NCI-H1092 treated with DMSO at 0.1 percent for 48 hours (cell line): ENCODE measurements at regions not wholly inside any gene's neighbourhood (a gene's known extent, or its start where the extent isn't known, plus 50 kb on each side); places are given as distances from the start of the nearest gene placed in this dataset.

Source experiments
- DNase-seq: peaks from one replicate; lab custom pipeline; 2025; lab: John Stamatoyannopoulos, UW

- DNase-seq, result no peak
Observed at GRCh38 chr1:219476716-219477115, 136.2 kb downstream of the ZC3H11B start.

DNA sequence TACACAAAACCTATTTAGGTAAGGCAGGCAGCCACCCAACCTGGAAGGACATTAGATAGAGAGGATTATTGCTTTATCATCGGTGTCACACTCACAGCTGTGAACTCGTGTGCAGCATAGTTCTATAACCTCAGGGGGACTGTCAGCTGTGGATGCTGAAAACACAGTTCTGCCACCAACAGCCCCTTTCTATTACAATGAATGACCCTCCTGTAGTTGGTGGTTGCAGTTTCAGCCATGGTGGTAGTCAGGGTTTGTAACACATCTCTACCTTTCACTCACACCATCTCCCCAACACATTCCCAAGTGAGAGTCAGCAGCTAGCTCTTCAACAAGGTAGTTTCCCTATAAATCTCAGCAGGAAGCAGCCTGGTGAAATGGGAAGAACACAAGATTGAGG, 136.8 kb downstream of the ZC3H11B start:
- DNase-seq, result no peak

- DNase-seq, result no peak
Observed at GRCh38 chr1:219472596-219472995, 140.3 kb downstream of the ZC3H11B start.

DNA sequence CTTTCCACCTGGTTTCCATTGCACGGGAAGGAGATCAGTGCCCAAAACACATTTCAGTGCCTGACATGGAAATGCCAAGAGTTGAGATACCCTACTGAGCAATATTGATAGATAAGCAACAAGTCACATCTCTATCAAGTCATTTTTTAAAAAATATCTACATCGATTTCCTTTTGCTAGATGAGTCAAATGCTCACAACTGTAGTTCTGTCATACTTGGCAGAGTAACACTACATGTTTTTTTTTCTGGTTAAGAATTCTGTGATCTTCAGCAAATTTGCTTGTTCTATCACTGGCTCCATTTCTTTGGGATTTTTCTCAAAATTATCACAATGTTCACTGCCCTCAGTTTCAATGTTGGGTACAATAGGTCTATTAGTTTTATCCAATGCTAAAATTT, 145.4 kb downstream of the ZC3H11B start:
- DNase-seq, result no peak

DNA sequence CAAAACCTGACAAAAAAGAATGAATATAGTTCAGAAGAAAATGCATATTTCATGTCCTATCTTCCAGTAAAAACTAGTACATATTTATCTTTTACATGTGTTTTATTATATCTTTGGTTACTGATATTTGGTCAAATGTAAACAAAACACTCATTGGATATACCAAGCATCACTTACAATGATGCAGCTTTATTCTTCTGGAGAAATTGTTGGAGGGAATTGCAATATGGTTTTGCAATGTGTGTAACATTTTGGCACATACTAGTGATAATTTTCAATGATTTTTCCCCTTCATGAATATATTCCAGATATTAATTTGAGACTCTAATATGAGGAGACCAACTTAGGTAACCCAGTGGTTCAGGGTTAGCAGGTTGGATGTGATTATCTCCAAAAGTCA, 146.1 kb downstream of the ZC3H11B start:
- no peak for DNase-seq

DNA sequence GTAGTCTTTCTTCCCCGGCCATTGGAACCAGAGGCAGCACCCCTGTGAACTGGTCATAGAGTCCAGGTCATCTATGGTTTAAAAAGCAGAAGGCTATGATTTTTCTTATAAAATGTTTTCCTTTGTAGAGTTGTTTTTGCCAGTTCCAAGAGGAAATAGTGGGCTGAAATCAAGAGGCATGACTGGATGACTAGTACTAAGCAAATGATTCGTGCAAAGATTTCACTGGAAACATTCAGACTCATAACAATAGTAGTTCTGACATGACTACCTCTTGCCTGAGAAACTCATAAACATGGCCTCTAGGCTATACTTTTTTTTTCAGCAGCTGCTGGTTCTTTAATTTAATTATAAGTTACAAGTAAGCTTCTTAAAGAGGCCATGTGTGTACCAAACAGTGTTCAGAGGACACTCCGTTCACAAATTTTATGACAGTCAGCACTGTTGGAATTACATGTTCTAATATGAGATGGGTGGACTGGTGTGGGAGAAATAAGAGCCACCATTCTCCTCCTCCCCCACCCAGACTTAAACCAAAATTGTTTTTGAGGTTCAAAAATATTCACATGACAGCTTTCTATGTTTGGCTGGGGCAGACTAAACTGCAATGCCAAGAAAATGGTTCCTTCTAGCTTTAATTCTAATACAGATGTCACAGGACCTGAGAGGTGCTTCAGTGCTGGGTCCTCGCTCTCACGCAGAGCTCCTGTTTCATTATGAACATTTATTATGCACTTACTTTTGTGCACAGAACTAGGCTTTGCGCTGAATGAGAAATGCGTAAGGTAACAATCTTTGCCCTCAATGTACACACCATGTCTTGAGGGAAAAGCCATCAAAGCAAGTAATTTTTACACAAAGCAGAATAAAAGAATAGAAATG, 147.5 kb downstream of the ZC3H11B start:
- no peak for DNase-seq

DNA sequence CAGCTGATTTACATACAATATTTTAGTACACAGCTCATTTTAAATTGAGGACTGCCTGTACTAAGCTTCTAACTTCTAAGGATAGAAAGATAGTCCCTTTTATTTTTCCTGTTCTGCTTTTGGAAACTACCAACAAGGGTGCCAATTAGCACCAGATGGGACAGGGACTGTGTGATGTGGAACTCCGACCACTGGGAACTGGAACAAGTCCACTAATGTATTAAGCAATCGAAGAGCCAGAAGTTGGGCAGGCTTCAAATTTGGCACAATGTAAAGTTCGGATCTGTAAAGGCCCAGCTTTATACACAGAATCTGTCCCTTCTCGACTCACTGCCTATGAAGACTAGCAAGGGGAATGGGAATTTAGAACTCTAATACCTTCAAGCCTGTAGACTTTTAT, 149.3 kb downstream of the ZC3H11B start:
- no peak for DNase-seq

DNA sequence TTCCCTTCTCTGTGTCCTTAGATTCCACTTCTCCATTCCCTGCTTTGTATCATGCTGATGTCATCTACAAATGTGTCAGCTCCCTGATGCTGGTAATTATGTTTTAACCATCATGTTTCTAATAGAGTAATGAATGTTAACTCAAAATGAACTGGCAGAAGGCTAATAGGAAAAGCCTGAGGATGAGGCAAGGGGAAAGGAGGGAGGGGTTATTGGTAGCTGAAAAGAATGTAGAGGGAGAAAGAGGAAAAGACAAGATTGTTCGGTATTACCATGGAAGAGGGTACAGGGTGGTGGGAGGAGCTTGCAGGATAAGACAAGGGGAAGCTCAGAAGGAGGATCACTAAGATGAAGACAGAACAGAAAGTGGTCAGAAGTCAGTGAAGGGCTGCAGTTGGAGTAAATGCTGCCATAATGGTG, 150.9 kb downstream of the ZC3H11B start:
- no peak for DNase-seq

DNA sequence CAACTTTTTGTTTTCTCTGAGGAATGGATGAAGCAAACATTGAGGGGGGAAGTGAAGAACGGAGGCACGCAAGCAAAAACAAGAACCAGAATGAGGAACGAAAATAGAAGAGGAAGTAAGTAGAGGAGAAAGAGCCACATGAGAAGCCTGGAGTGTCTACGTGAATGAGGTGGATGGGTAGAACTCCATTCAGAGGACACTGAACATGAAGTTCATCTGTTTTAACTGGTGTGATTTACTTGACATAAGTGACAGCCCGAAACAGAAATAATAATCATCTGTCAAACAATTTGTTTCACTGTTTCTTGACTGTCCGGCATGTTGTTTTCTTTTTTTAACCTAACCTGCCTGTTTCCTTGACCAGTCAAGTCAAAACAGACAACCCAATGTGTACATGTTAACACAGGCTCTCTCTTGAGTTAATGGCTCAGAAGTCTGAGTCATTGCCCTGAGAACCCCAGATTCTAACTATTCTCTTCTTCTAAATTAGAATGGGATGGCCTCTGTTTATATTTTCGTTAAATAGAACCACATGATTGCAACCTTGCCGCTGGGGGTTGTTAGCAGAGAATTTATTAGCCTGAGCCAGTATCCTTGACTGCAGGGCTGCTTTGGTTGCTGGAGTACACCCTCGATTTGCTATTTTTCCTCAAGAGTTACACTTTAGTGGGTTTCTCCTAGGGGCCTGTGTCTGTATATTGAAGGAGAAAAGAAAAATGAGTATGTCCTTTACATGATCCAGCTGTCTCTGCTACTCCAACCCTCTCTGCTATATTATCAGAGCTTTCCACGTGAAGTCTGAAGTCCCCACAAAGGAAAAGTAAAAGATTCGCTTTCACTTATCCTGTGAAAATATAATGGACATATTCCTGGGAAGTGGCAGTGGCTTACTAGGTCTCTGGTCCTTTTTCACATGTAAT, 151.7 kb downstream of the ZC3H11B start:
- no peak for DNase-seq

DNA sequence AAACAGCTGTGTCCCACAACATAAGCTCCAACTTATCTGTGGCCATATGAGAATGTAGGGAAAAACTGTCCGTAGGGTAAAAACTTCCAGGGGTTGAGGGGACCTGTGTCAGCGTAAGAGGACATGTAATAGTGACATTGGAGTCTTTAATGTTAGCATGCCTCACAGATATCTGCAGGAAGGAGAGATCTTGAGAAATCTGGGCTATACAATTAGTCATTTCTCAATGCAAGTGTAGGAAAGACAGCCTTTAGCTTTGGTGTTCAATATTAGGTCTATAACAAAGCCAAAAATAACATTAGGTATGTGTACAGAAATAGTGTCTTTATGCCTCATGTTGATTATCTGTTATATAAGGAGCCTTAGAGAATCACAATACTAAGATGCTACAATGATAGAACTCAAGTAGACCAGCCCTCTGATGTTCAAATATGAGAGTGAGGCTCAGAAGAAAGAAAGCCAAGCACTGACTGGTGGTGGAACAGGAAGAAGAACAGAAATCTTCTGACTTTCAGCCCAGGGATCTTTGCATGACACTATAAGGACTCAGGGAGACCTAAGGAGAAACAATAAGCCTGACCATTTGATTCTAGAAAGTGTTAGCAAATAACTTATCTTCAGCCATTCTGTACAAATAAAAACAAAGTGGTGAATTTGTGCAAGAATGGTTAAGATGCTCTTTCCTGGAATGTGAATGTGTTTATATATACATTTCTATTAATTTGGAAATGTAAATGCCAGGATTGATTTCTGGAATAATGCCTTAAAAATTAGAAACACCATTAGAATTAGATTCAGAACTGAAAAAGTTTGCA, 152.6 kb downstream of the ZC3H11B start:
- no peak for DNase-seq

GRCh38 chr1:219459351-219460080, 153.4 kb downstream of the ZC3H11B start:
- no peak for DNase-seq

- DNase-seq, result no peak
Observed at GRCh38 chr1:219446288-219446687, 166.6 kb downstream of the ZC3H11B start.

DNA sequence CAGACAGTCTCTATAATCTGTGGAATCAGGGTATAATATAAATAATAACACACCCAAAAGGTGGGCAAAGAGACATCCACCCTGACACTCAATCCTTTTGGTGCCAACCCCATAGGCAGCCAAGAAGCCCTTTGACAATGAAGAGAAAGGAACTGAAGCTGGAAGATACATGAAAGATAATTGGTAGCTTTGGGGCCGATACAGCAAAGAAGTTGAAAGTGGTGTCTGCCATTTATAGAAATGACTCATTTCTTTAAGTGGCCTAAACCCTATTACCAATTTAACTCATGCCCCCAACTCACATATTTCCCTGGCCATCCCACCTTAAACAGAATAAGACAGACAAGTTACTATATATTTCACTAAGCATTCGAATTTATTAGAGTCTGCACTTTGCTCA, 167.0 kb downstream of the ZC3H11B start:
- no peak for DNase-seq

GRCh38 chr1:219444474-219444873, 168.4 kb downstream of the ZC3H11B start:
- no peak for DNase-seq

- no peak for DNase-seq
Observed at GRCh38 chr1:219443763-219444162, 169.1 kb downstream of the ZC3H11B start.

DNA sequence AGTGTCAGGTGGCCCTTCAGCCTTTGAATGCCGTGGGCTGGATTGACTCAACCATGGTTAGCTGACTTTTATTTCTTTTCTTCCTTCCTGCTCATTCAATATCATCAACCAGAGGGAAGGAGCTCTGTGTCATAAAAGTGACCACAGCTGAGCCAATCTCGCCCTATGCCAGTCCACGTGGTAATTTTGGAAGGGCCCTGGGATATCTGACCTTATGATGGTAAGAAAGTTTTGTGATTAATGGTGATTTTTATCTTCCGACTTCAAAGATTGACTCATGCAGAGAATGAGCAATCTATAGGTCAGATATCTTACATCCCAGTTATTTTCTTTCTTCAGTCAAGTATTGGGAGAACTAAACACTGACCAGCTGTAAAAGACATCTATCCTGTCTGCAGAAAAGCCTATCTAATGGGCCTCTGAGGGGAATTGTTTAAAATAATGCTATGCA, 170.3 kb downstream of the ZC3H11B start:
- no peak for DNase-seq

DNA sequence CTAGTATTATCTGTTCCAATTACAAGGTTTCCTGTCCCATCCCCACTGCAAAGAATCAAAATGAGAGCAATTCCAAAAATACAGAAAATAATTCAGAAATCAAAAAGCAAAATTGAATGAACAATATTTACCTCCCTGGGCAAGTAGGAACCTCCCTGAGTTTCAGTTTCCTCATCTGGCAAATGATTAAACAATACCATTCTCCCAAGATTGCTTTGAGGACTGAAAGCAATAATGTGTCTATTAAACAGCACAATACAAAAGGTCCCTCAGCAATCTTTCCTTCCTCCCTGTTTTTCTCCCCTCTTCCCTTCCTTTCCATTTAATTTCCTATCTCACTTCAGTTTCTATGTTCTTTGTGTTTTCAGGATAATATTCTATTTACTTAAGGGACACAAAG, 171.0 kb downstream of the ZC3H11B start:
- DNase-seq, result no peak

GRCh38 chr1:219439376-219439775, 173.5 kb downstream of the ZC3H11B start:
- no peak for DNase-seq

GRCh38 chr1:219438386-219438785, 174.5 kb downstream of the ZC3H11B start:
- no peak for DNase-seq

DNA sequence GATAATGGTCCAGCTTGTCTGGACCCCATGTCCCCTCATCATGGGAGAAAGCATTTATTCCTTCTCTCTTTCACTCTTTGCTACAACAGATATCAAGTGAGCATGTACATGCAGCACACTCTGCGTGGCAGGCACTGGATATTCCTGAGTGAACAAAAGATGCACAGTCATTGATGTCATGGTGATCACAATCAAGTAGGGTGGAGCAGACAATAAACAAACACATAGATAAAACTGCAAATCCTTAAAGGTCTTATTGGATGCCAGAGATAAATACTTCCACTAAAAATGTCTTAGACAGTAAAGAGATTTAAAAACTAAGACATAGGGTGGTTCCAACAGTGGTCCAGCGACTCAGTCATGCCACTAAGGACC, 178.0 kb downstream of the ZC3H11B start:
- DNase-seq, result no peak

- DNase-seq, result no peak
Observed at GRCh38 chr1:219434285-219434922, 178.5 kb downstream of the ZC3H11B start.
